CD4-positive, alpha-beta T cell treated with Interleukin-12 subunit alpha and Interleukin-12 subunit beta, for 1 hour (primary cell): ENCODE measurements at regions not wholly inside any gene's neighbourhood (a gene's known extent, or its start where the extent isn't known, plus 50 kb on each side); places are given as distances from the start of the nearest gene placed in this dataset.

Source experiments
- DNase-seq: peaks from one replicate; pipeline ENCODE4 v3.0.0-alpha.2; 2020

DNA sequence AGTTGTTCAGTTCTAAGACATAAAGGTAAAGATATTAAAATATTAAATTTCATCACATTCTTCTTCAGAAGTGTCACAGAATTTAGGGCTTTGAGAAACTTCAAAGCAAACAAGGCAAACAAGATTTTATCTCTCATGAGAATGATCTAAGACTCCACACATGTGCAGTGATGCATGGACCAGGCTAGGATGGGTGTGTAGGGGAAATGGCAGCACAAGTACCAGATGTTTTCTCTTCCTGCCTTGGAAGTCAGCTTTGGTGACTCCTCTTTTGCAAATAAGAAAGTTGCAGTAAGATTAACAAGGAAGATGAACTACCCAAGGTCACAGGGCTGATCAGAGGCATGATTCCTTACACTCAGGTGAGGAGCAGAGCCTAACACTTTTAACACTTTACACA lies 163.8 kb upstream of the LMNTD1 start:
- DNase-seq, result no peak

- DNase-seq, result no peak
Observed at GRCh38 chr12:25717552-25717951, 164.5 kb upstream of the LMNTD1 start.

DNA sequence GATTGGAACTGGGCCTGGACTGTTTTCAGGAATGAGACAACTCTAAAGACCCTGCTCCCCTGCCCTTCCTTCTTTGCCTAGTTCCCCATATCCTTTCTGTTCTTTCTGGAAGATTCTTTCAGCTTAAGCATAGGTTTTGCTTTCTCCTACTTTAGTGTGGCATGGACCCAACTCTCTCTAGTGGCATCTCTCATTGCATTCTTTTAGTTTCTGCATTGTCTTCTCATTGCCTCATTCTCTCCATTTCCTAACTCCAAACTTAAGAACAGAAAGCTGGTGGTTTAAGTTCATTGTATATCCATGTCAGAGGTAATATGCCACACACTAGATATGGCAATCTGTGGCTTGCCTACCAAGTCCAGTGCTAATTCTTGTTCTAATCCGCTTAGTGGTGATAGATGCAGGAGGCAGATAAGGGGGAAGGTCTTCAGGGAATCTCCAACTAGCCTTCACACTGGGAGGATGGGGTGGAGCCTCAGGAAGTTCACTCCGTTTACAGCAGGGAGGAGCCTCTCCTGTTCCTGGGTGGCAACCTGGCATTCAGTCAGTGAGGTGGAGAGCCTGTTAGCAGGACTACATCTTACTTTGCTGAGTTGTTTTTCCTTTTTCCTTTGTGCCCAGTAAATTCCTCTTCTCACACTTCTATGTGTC lies 165.1 kb upstream of the LMNTD1 start:
- DNase-seq, result no peak

DNA sequence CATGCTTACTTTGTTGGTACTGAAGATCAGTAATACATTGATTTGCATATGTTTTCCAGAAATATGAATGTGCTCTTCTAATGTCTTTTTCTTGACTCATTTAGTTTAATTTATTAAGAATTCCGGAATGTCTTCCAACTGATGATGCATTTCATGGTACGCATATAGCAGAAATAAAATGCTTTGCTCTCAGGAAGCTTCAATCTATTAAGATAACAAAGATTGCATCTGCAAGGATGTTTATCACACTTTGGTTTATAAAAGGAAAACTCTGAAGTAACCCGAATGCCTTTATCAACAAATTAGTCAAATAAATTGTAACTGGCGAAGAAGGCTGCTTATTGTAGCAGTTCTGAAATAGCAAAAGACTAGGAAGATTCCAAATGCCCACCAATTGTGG lies 166.4 kb upstream of the LMNTD1 start:
- DNase-seq, result no peak

- no peak for DNase-seq
Observed at GRCh38 chr12:25723336-25723735, 170.3 kb upstream of the LMNTD1 start.

GRCh38 chr12:25723921-25724491 lies 170.9 kb upstream of the LMNTD1 start:
- no peak for DNase-seq

DNA sequence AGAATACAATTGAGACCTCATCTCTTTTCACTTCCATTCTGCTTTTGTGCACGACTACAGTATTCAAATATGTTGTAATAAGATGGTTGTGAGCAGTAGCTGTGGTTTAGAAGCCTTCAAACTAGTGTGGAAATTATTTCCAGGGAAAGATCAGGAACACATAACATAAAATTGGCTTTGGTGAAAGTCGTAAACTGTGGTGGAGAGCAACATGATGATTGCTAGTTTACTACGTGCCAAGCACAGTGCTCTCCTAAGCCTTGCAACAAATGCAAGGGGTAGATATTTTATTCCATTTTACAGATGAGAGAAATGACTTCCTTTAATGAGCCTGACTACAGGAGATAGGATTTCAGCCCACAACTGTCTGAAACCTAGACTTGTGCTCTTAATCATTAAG lies 172.4 kb upstream of the LMNTD1 start:
- DNase-seq, result no peak

DNA sequence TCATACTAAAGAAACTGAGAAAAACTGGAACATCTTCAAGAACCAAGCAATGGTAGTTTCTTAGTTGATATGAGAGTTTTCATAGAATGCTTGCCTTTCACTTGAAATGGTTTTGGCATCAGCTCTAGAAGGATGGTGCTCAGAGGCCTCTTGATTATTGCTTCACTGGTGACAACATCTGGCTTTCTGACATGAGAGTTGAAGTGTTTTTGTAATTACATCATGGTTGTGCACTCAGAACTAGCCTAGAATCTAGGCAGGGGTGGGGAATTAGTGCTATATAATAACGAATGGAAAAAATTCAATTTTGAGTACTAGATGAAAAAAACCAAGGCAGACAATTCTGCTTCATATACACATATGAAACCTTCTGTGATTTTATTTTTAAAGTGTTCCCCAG lies 172.8 kb upstream of the LMNTD1 start:
- no peak for DNase-seq

- no peak for DNase-seq
Observed at GRCh38 chr12:25728056-25728595, 175.0 kb upstream of the LMNTD1 start.

GRCh38 chr12:25730489-25731349 lies 177.6 kb upstream of the LMNTD1 start:
- DNase-seq, result no peak

- no peak for DNase-seq
Observed at GRCh38 chr12:25733541-25733940, 180.5 kb upstream of the LMNTD1 start.

DNA sequence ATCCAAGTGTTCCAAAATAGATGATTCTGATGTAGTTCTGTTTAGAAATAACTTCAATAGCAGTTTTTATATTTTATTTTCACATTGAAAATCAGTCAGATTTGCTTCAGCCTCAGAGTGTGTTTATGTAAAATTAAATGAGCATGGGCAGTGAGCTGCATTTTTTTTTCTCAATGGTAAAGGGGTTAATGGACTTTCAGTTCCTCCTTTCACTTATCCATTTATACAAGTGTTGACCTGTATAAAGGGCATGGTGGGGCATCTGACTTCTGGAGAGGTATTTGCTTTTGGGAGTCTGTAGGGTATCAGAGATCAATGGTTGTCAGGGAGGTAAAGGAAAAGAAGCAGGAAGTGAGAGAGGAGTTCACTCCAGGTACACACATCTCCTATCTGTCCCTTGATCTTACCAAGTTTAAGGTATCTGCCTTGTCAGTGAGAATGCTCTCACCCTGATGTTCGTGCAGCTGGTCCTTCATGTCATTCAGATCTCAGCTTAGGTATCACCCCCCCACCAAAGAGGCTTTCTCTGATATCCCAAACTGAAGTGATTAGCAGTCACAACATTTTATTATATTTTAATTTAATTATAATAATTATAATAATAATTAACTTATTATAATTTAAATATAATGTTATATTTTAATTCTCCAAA lies 181.6 kb upstream of the LMNTD1 start:
- no peak for DNase-seq

DNA sequence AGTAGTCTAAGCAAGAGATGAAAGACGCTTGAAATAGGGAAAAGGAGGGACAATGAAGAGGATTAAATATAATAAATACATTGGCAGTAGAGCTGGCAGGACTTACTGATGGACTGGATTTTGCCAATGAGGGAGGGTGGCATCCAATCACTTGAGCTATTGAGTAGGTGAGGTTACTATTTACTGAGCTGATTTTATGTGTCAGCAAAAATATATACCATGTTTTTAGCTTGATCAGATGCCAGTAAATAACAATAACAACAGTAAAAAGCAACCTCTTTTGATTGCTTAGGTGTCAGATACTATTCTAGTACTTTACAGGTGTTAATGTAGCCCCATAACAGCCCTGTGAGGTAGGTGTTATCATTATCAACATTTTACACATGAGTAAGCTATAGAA lies 187.5 kb upstream of the LMNTD1 start:
- no peak for DNase-seq

DNA sequence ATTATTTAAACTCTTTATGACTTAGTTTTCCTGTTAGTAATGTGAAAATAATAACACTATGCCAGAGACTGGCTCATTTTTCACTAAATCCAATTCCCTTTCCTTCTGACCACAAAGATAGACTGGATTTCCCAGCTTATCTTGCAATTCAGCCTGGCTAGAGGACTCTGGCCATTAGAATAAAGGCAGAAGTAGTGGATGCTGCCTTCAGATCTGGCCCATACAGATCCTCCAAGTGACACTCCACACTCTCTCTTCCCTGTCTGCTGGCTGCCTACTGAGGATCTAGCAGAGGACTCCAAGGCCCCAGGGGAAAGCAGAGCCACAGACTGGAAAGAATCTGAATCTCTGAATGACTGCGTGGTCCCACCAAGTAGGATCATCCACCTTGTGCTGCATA lies 188.8 kb upstream of the LMNTD1 start:
- DNase-seq, result no peak

DNA sequence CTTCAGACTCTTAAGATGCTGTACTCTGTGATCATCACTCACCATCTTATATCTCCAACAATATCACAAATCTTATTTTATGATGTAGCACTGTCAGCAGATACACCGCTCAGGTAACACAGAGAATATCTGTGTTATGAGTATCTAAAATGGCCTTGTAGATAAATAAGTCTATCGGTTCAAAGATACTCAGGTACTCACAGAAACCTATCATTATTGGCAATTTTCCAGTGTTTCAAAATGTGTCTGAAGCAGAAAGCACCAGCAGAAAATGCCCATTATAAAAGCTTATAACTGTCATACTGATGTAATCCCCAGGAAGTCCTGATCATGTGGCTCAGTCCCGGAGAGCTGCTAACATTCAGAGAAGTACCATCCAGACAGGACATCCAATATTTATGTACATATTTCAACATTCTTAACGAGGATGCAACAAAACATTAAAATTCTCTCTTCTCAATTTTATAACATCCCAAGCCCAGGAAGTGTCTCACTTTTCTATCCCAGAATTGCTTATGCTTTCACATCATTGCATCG lies 190.7 kb upstream of the LMNTD1 start:
- no peak for DNase-seq

DNA sequence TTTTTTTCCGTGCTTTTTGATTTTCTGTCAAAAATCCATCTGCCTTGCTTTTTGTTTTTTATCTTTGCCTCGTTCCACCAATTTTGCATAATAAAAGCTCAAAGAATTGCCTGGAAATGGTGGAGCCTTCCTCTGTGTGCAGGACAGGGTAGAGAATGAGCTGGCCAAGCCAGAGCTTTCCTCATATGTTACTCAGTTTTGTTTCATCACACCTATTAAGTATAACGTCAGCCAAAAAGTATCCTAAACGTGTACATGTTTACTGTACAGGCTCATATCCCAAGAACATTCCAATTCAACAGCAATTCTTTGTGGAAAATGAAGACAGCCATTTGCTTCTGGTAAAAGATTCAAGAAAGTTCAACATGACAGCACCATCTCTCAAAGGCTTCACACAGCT lies 191.2 kb upstream of the LMNTD1 start:
- DNase-seq, result no peak

- DNase-seq, result no peak
Observed at GRCh38 chr12:25745281-25745680, 192.2 kb upstream of the LMNTD1 start.

- no peak for DNase-seq
Observed at GRCh38 chr12:25746131-25746530, 193.0 kb upstream of the LMNTD1 start.

- no peak for DNase-seq
Observed at GRCh38 chr12:25752710-25753309, 199.7 kb upstream of the LMNTD1 start.

DNA sequence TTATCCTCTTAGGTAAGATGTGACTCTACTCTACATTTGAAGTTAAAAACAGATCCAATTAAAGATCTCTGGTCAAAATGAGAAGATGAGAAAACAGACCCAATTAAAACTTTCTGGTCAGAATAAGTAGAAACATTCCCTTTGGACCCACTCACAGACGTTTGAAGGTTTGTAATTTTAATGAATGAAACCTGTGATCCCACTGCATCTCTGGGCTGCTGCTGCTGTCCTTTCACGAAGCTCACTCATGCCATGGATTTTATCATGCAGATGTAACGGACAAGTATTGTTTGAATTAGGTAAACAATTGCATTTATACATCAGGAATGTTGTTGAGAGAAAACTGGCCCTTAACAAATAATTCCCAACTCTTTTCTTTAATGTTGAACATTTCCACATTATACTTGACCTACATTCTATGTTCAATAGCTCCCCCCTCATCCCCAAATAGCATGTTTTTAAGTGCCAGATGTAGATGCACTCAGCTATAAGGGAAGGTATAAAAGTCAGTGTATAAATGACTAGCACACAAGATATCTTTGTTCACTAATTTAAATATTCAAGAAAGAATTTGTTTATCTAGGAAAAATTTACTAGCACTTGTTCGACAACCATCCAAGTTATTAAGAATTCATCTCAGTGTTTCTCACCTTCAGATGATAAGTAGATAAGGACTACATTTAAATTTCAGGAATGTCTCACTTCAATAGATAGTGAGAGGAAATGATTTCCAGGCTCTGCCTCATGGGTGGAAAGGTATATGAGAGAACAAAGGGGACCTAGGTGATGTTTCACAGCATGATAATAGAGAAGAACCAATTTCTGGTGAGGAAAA lies 202.3 kb upstream of the LMNTD1 start:
- no peak for DNase-seq

- DNase-seq, result no peak
Observed at GRCh38 chr12:25755971-25756260, 202.6 kb upstream of the RASSF8 start.
